HG02763 (cell line): ENCODE measurements at regions not wholly inside any gene's neighbourhood (a gene's known extent, or its start where the extent isn't known, plus 50 kb on each side); places are given as distances from the start of the nearest gene placed in this dataset.

Experiments
- ATAC-seq: cut with Tn5 transposase; IDR thresholded peaks from one replicate; pipeline ENCODE4 v1.9.1; 2021; ENCODE audit warnings: mild to moderate bottlenecking, moderate library complexity; ENCODE audit not compliant: unreplicated experiment

DNA sequence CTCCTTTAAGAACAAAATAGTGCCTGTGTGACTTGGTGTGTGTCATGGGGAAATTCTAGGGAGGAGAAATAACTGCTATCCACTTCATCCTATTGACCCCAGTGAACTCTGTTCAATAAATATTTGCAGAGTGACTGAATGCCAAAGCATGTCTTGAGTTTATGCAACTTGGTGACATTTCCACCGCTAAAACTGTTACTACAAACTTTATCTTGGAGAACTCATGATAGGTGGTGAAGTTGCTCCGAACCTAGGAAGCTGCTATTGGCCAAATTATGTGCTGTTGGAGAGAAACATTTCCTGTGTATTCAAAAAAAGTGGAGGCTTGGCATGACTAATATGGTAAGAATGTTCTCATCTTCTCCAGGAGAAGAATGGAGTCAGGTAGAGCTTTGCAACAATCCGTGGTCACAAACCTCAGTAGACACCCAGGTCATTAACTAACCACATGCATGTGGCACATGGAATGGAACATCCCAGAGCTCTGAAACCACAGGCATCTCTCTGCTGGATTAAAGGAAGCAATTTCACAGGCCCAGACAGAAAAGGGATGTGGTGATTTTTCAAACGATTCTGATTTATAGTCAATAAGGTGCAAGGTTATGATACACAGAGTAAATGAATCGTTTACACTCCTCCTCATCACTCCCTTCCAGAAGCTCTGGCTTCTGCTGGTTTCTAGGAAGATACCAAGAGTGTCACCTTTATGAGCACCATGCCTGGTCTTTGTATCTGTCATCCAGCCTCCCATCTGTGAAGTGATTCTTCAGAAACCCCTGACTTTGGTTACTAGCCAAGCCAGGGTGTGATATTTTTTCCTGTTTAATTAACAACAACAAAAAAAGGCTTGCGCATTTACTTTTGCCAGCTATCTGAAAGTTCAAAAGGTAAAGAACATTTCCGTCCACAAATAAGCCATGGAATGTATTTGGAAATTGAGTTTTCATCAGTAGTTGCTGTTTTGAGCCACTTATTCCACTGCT is 361.1 kb downstream of the TGFB2 start:
- no peak for ATAC-seq

DNA sequence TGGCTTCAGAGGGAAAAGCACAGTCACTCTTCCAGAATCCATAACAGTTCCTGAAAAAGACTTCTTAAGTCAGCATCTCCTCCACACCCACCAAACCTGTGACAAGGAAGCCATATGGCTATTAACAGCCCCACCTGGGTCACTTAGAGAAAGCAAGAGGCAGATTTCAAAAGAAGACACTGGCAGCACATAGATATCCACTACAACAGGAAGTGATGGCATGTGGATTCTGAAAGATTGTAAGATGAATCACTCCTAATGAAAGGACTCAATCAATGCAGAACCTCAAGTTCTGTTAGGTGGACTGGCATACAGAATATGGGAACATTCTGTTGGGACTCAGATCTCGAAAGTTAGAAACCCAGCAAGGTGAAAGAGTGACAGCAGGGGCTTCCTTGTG is 365.9 kb downstream of the TGFB2 start:
- ATAC-seq = no peak

DNA sequence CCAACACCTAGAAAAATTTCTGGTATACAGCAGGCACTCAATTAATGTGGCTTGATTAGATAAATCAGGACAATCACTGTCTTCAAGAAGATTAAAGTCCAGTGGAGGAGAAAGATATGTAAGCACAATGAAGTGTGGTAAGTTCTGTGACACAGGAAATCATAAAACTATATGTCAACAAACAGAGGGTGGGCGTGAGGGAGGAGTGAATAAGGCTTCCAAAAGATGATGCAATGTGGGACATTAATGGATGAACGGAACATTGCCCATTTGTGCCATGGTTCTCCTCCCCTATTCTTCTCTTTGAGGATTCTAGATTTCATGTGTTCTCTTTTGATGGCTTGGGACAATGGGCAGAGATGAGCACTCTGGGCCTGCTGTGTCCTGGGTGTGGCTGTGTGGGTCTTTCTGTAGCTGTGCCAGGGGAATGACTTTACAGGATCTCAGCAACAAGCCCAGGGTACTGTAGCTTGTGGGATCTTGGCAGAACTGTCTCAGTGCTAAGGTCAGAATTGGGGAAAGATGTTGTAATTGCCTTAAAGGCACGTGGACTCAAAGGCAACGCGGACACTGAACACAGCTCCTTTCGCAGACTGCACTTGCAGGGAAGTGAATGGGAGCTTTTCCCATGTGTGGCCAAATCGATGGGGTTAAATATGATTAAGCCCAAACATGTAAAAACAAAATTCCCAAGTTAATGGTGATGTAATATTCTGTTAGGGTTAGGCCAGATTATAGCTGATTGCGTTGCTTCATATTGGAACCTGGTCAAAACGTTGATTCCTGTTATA is 366.9 kb downstream of the TGFB2 start:
- no peak for ATAC-seq

DNA sequence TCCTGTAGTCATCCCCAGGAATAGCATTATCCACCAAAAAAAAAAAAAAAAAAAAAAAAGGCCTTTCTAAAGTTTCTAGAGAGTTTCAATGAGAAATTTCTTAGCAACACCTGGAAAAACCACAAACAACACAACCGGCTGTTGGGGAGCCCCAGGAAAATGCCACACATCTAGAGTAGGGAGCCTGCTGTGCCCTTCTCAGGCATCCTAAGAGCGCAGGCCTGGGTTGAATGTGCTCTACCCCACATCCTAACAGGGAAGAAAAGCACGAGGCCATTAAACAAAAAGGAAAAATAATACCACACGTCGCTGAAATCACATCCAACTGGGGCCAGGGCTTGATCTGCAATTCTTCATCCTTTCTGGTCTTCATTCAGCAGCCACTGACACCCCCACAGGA is 367.5 kb downstream of the TGFB2 start:
- no peak for ATAC-seq

DNA sequence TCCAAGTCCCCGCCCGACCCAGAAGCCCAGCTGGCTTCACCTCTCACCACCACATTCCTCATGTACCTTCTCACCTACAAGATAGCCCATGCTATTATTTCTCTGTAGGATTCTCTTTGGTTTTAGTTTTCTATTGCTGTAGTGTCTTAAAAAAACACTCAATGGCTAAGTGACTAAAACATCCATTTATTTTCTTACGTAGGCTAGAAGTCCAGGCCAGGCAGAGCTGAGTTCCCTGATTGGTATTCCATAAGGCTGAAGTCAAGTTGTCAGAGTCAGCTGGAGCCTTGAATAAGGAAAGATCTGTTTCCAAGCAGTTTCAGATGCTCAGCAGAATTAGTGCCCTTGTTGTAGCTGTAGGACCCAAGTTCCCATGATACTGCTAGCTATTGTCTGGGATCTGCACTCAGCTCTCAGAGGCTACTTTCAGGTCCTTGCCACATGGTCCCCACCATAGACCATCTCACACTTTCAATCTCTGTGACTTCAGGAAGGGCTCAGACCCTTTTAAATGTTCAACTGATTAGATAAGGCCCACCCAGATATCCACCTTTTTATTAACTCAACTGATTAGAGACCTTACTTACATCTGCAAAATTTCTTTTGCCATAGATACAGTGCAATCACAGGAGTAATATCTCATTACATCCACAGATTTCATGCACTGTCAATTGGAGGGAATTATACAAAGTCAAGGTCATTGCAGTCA is 371.0 kb downstream of the TGFB2 start:
- ATAC-seq = no peak

DNA sequence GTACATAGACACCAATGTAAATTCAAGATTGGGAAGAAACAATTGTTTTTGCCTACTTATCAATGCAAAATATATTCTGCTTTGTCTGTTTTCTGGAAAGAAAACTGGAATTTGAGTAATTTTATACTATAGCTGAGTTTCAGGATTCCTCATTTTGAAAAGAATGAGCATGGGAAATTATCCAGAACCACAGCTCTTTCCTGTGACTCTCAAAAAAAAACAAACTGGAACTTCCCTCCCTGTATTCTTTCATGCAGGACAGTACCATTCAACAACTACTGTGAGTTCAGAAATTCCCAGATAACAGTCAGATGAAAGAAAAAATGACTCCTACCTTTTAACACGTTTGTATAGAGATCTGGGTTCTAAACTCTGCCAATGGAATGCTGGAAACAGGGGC is 372.4 kb downstream of the TGFB2 start:
- ATAC-seq = no peak

DNA sequence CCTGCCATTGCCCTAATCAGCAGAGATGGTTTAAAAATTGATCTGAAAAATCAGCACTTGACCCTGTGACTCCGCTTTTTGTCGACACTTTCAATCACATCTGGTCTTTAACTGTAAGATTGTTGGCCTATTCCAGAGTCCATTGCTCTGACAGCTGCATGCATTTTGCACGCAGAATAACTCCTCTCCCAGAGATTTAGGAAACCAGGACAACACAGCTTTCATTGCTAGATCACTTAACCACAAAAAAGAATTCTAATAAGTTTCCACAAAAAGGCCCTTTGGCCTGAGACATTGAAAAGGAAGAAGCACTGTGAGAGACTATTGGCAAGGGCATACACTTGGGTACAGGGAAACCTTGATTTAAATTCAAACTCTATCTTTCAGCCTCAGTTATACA is 373.1 kb downstream of the TGFB2 start:
- ATAC-seq = no peak

DNA sequence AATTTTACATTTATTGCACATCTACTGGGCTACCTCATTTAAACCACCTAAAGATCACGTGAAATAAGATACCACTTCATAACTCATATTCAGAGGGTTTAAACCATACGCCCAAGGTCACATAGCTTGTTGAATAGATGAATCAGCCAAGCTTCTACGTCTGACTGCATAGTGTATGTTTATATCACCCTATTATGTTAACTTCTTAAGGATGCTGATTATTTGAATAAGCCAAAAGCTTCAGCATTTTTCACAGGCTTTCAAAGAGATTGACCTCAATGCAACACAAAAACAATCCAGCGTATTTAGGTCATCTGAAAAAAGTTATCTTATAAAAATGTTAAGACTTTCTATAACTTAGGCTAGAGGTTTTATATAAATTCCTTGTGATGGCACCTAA is 373.8 kb downstream of the TGFB2 start:
- ATAC-seq = no peak

DNA sequence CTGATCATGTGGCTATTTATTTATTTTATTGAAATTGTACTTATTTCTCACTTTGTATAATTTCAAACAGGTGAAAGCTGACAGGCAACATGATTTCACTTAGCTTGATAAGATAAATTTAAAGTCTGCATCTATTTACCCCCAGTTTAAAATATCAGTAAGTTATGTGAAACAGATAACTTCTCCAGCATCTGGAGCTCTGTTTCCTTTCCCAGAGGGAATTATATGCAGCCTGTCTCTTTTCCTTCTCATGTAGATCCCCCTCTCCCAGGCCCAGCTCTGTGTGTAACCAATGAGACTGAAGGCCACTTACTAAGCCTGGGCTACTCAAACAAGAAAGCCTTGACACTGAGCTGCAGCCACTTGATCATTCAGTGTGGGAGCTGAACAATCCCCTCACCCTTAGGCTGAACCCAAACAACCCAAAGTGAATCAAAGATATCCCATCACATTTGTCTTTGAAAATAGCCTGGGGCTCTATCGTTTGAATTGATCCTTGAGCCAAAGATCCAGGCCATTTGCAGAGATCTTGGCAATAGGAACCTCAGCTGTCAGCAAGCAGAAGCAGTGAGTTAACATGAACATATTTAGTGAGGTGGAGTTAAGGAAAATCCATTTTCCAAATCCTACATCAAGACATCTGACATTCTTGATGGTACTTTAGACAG is 383.9 kb downstream of the TGFB2 start:
- ATAC-seq = no peak

DNA sequence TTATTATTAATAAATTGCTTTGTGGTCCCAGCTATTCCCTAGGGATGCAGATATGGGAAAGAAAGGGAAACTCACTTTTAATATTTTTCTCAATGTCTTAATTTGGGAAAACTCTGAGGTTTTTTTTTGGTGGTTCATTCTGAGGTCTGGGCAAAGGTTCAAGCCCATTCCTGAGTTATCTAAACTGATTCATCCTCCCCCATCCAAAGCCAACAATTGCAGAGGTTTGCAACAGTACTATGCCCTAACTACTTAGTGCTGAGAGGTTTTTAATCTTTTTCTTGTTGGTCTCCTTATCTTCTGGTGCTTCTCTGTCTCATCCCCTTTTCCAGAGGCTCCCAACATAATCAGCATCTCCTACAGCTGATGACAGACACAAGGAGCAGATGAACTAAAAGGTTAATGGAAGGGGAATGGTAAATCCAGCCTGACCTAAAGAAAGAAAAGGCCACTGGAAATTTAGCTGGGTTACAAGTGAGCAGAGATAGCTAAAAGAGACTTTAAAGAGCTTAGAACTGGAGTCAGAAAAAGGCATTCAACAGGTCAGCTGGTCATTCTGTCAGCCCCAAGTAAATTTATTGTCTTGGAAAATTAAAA is 390.4 kb downstream of the TGFB2 start:
- no peak for ATAC-seq

DNA sequence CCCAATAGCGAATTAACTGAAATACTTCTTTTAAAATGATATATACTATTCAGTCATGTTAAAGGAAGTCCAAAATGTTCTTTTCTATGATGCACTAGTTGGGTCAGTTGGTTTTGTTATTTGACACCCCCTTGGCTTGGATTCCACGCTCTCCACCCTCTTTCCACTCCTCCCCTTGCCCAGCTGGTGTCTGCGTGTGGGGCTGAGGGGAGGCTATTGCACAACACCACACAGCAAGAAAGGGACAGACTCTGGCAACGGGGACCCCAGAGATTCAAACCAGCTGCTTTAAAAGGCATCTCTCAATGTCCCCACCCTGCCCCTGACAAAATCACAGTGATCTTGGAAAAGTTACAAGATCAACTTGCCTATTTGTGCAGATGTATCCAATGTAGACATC is 394.3 kb downstream of the TGFB2 start:
- ATAC-seq = no peak

DNA sequence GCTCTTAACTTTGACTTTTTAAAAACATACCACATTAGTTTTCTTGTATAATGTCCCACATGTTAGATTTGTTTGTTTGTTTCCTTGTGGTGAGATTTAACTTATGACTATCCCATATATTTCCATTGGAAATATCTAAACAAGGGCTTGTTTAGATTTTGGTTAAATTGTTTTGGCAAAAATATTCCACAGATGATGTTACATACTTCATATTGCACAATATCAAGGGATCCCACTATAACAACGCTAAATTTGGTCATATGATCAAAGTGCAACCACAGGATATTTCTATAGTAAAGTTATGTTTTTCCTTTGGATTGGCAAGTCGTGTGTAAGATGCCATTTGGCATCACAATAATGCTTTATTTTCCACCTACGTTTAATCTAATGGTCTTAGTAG is 396.7 kb downstream of the TGFB2 start:
- no peak for ATAC-seq

DNA sequence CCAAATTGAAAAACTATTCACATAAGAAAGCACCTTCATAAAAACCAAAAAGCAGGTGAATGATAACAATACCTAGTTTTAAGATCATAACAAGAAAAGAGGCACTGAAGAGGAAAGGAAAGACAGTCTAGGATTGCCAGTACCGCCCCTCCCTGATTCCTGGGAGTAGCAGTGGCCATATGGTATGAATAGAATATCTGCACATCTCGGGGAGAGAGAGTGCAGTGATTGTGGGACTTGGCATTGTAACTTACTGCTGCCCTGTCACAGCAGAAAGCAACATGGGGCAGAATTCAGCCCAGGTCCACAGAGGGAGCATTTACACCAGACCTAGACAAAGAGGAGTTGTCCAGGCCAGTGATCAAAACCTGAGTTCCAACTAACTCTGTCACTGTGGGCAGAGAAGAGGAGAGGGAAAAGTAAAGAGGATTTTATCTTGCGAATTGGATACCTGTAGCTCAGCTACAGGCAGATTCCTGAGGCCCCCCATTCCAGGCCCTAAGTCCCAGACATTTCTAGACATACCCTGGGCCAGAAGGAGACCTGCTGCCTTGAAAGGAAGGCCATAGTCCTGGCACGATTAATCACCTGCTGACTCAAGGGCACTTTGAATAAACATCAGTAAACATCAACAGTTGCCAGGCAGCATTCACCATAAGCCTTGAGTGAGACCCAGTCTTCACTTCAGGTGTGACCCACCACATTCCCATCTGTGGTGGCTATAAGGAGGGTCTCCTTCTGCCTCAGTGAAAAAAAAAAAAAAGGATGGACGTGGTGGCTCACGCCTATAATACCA is 397.5 kb downstream of the TGFB2 start:
- ATAC-seq = no peak

DNA sequence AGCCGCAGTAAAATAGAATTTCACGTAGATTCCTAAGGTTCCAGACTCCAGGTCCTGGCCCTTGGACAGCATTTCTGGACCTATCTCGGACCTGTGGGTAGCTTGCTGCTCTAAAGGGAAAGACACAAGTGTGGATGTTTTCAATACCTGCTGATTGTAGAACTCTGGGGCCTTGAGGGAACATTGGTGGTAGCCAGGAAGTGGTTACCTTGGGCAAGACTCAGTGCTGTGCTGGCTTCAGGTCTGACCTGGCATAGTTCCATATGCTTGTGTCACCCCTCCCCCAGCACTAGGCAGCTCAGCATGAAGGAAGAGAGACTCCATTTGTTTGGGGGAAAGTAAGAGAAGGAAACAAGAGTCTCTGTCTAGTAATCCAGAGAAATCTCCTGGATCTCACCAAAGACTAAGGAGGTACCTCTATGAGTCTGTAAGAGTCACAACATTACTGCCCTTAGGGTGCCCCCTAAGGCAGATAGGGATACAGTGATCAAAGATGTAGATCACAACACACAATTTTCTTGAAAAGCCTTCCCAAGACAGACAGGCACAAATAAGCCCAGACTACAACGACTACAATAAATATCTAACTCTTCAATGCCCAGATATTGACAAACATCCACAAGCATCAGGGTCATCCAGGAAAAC is 398.8 kb downstream of the TGFB2 start:
- no peak for ATAC-seq

DNA sequence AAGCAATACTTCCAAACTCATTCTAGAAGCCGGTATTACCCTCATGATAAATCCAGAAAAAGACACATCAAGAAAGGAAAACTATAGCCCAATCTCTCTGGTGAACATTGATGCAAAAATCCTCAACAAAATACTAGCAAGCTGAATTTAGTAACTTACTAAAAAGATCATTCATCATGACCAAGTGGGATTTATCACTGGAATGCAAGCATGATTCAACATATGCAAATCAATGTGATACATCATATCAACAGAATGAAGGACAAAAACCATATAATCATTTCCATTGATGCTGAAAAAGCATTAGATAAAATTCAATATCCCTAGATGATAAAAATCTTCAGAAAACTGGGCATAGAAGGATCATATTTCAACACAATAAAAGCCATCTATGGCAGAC is 402.9 kb downstream of the TGFB2 start:
- ATAC-seq = no peak

DNA sequence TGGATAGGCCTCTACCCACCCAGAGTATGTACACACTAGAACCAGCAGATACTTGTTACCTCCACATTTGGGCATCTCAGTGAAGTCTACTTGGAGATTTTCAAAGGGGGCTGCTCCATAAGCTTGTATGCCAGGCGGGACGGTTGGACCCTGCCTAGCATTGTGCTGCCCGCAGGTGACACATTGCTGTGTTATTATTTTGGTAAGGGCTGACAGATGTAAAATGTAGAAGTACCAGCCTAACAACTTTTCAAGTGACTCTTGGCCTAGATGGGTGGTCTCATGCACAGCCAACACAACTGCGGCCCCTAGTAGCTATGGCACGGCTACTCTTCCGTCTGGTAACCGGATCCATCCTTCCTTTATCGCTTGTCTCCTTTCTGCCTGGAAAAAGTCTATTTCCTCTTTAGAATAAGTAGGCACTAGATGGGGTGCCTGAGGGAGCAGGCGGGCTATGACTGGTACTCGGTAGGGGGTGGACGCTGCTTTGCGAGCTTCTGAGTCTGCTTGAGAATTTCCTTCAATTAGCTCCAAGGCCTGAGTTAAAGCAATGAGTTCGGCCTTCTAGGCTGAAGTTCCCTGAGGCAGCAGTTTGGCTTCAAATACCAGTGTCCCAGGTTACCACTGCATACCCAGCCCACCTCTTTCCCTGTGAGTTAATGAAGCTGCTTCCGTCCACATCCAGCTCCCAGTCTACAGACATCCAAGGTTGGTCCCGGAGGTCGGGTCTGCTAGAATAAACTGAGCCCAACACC is 405.3 kb downstream of the TGFB2 start:
- no peak for ATAC-seq

DNA sequence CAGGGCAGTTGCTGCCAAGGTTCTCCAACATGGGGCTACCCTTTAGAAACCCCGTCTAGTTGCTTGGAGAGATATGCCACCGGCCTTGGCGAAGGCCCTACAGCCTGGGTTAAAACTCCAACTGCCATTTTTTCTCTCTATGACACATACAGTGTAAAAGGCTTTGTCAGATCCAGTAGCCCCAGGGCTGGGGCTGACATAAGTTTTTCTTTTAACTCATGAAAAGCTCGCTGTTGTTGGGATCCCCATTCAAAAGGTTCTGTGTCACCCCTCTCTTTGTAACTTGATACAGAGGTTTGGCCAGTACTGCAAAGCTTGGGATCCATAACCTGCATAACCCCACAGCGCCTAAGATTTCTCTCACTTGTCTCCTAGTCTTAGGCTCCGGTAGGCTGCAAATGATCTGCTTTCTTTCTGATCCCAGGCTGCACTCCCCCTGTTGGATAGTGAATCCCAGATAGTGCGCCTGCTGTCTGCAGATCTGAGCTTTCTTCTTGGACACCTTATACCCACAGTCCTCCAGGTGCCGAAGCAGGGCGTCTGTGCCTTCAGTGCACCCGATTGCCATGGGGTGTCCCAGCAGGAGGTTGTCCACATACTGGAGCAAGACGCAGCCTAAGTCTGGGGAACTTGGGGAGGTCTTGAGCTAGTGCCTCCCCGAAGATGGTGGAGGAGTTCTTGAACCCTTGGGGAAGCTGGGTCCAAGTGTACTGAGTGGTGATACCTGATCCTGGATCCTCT is 406.2 kb downstream of the TGFB2 start:
- no peak for ATAC-seq

DNA sequence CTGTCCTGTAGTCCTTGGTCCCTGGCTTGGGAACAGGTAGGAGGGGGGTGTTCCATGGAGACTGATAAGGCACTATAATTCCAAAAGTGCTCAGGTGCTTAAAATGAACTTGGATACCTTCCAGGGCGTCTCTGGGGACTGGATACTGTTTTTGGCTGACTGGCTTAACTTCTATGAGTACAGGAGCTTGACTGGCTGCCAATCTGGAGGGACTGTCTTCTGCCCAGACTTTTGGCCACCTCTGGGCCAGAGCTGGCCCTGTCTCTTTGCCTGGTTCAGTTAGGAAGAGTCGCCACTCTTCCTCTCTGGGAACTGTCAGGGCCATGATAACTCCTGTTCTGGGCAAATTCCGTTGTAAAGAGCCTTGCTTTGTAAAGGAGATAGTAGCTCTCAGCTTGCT is 407.0 kb downstream of the TGFB2 start:
- no peak for ATAC-seq
